Tibial artery (tissue), 4 donors: ENCODE measurements at regions not wholly inside any gene's neighbourhood (a gene's known extent, or its start where the extent isn't known, plus 50 kb on each side); places are given as distances from the start of the nearest gene placed in this dataset.

ENCODE experiments used
- DNase-seq, 2 donors: peaks; one replicate each; pipeline ENCODE4 v3.0.0-alpha.2; 2019
- H3K27ac ChIP-seq, 2 donors: fragments of 200-600 bp; sonication (generic) in 1 of 2; 1 replicate in 1 of 2; 2 replicates in 1 of 2; pipeline ENCODE4 v1.5.1; 2018 to 2019; ENCODE audit warnings: mild to moderate bottlenecking in 1 of 2
- H3K27me3 ChIP-seq, 2 donors: fragments of 200-600 bp; sonication (generic) in 1 of 2; one replicate each; pipeline versions ENCODE4 v1.5.1 to v1.6.0; 2016 to 2019
- H3K36me3 ChIP-seq, 3 donors: fragments of 200-600 bp; sonication (generic) in 2 of 3; one replicate each; pipeline ENCODE4 v1.5.1; 2016 to 2019; ENCODE audit warnings: mild to moderate bottlenecking in 2 of 3
- H3K4me1 ChIP-seq, 4 donors: fragments of 200-600 bp; sonication (generic) in 2 of 4; 1 replicate in 3 of 4; 2 replicates in 1 of 4; pipeline ENCODE4 v1.5.1; 2016 to 2019
- H3K4me3 ChIP-seq, 2 donors: fragments of 200-600 bp; sonication (generic) in 1 of 2; 1 replicate in 1 of 2; 2 replicates in 1 of 2; pipeline ENCODE4 v1.5.1; 2018 to 2019; ENCODE audit warnings: mild to moderate bottlenecking in 2 of 2
- H3K9me3 ChIP-seq, 3 donors: fragments of 200-600 bp; sonication (generic) in 1 of 3; one replicate each; pipeline ENCODE4 v1.5.1; 2016 to 2019
- CTCF ChIP-seq, 2 experiments: fragments of 200-600 bp in 1 of 2; fragments of 450-650 bp in 1 of 2; IDR thresholded peaks; one replicate each; pipeline ENCODE4 v1.5.1; 2017 to 2019; ENCODE audit warnings: antibody characterized with exemption in 2 of 2, mild to moderate bottlenecking in 1 of 2, moderate library complexity in 1 of 2
- intact Hi-C: fragments of 100-400 bp; cut with DNase I; formaldehyde crosslinking; loops from one replicate; pipeline ENCODE4 v1.15.0; 2023; ENCODE audit warnings: low total_unique reads

DNA sequence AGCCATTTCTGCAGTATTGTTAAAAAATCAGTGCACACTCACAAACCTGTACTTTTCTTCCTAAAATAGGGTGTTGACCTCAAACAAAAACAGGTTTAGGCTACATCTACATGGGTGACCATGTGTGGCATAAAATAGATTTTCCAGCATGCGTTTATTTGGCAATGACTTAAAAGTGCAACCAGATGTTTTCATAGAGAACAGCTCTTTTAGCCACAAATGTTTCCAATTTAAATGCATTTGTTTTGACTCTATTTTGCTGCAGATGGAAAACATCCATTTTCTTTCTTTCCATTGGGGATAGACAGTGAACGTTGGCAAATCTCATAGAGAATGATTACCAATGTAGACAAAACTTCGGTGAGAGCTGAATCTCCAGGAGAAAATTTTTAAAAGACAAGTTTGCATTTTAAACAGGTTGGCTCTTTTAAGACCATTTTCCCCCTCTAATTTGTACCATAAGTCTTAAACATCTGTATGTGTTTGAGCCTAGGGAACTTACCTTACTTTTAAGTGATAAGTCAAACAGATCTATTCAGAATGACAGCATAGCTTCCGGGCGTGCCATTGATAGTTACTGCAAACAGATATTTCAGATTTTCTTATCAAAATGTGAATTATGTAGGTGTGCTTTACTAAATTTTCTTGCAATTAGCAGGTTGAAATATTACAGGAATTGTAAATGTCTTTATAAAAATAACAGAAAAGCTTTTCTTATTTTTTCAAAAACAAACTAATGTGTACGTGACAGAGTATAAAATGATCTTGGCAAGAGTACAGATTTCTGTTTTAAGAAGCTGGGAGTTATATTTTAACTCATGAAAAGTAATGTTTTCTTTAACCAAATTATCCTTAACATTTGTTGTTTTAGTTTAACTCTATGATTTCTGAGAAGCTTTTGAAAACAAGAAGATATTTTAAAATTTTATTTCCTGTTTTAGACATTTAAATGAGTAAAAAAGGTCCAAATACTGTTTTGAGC is 144.9 kb downstream of the HGF start:
- H3K9me3 ChIP-seq: no peaks in the 10 kb centered on the region
- H3K4me1 ChIP-seq: peaks cover 0 to 22% (median 0%) of the 10 kb centered on the region in 4 donors

DNA sequence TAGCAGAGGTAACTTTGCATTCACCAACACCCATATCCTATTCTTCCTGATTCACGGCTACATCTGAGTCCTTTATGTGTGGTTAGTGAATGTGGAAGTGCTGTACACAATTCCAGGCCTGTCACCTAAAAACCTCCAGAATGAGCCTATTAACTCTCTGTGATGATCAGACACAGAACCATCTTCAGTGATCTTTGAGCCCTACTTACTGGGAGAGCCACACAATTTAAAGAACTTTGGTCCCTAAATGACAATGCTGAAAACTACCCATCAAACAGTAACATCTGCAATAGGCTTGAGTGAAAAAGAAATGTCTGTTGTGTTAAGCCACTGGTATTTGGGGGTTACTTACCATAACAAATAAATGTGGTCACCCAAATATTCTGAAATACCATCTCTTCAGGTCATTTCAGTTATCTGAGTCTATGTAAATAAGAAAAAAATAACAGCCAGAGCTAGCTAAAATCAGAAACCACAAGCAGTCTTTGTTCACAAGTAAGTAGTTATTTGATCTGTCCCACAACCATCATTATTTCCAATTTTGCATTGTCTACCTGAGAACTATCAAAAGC is 145.7 kb downstream of the HGF start:
- Histone ChIP-seq H3K4me1 (peaks cover 0 to 23% (median under 1%) of the 10 kb centered on the region in 4 donors), H3K4me3 (no peak overlapping the region), H3K9me3 (no peaks in the 10 kb centered on the region), H3K27me3 (no peaks in the 10 kb centered on the region), H3K36me3 (no peaks in the 10 kb centered on the region), H3K27ac (peak overlapping the region in 1 of 2 donors; percentile 26)
- intact Hi-C loops: no loop called here
- no peak for DNase-seq
- TF ChIP-seq CTCF (IDR thresholded peaks at IDR 0.05): no peak

More for the DNA sequence above, 144.9 kb downstream of the HGF start:
- H3K27me3 ChIP-seq: no peaks in the 10 kb centered on the region
- DNase-seq: no peak
- no peaks in the 10 kb centered on the region for H3K36me3 ChIP-seq
- H3K27ac ChIP-seq: peak overlapping the region in 1 of 2 donors; percentile 26
- intact Hi-C loops: no loop called here
- H3K4me3 ChIP-seq: no peak overlapping the region
- no peak for TF ChIP-seq CTCF (IDR thresholded peaks at IDR 0.05)

GRCh38 chr7:81623251-81623855 is 146.5 kb downstream of the HGF start:
- TF ChIP-seq CTCF (IDR thresholded peaks at IDR 0.05): no peak
- H3K9me3 ChIP-seq: no peaks in the 10 kb centered on the region
- DNase-seq: no peak
- peak overlapping the region in 1 of 2 donors; percentile 26 for H3K27ac ChIP-seq
- no peaks in the 10 kb centered on the region for H3K36me3 ChIP-seq
- H3K4me3 ChIP-seq: no peak overlapping the region
- peaks cover 0 to 31% (median 3%) of the 10 kb centered on the region in 4 donors for H3K4me1 ChIP-seq
- no peaks in the 10 kb centered on the region for H3K27me3 ChIP-seq
- intact Hi-C loops: no loop called here

DNA sequence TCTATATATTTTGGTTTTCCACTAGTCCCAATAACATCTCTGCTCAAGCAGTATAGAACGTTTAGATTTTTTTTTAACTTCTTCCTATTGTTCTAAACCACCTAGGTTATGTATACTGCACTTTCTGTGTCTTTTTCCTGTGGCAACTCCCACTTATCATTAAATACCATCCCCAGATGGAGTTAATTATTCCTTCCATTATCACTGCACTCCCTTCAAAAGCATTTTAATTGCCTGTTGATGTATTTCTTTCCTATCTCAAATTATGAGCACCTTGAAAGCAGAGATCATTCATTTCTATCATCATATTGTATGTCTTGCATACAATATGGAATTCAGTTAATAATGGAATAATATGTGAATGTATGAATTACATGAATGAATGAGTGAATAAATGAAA is 148.0 kb downstream of the HGF start:
- peaks cover 0 to 43% (median 3%) of the 10 kb centered on the region in 4 donors for H3K4me1 ChIP-seq
- no peak overlapping the region for H3K4me3 ChIP-seq
- intact Hi-C loops: no loop called here
- H3K36me3 ChIP-seq: no peaks in the 10 kb centered on the region
- no peak for TF ChIP-seq CTCF (IDR thresholded peaks at IDR 0.05)
- H3K9me3 ChIP-seq: no peaks in the 10 kb centered on the region
- no peak overlapping the region for H3K27ac ChIP-seq
- no peak for DNase-seq
- no peaks in the 10 kb centered on the region for H3K27me3 ChIP-seq

DNA sequence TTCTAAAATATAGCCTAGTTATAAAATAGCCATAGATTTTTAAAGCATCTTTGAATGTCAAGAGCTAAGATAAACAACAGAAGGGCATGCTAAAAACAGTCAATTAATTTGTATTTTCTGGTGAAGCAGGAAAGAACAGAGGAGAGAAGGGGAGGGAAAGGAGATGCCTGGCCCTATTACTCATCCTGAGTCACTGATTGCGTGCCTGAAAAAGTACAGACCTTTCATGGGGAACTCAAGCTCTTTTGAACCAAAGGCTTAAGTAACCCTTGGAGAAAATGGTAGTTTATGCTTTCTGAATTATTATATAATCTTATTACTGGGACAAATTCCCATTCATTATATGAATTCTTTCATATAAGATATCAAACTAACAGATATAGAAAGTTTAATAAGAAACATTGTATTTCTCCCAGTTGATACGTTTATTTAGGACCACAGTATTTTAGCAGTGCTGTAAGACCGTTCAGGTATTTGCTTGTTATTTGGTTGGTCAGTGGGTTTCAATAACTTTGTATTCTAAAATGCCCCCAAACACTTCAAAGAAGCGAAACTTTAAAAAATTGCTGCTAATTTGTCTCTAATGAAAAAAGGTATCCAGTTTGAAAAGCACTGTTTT is 151.3 kb downstream of the HGF start:
- TF ChIP-seq CTCF (IDR thresholded peaks at IDR 0.05): no peak

More for the DNA sequence above, 151.3 kb downstream of the HGF start:
- Histone ChIP-seq H3K27me3 (no peaks in the 10 kb centered on the region), H3K4me1 (peaks cover 0 to 21% (median 3%) of the 10 kb centered on the region in 4 donors), H3K4me3 (no peak overlapping the region), H3K36me3 (no peaks in the 10 kb centered on the region), H3K27ac (peak overlapping the region; percentile 26 to 58), H3K9me3 (no peaks in the 10 kb centered on the region)
- no peak for DNase-seq
- intact Hi-C loops: no loop called here
